ENCODE measurements at regions not wholly inside any gene's neighbourhood (a gene's known extent, or its start where the extent isn't known, plus 50 kb on each side); places are given as distances from the start of the nearest gene placed in this dataset.

- intact Hi-C loops (cut with micrococcal nuclease; ENCODE audit: unreplicated experiment) (no loop called here), in situ Hi-C loops (cut with HindIII; ENCODE audit: extremely low pct_ligation_motif_present, low pct_unique_long_range_greater_than_20kb) (no loop called here)
- Histone ChIP-seq H3K27me3 (ENCODE audit: control insufficient read depth in 1 of 2, insufficient read depth in 2 of 2, low read length in 2 of 2) (peaks cover 0 to 5% of the 10 kb centered on the region in 2 experiments; a peak in 1 of 5 replicates), H4K20me1 (ENCODE audit: insufficient read depth, low read length) (no peaks in the 10 kb centered on the region), H3K4me1 (ENCODE audit: insufficient read depth, low read length) (no peaks in the 10 kb centered on the region), H3K9me3 (ENCODE audit: low read length) (no peaks in the 10 kb centered on the region), H3K4me3 (replicated peaks in 1 of 3; ENCODE audit: insufficient read depth in 1 of 3, low read depth in 2 of 3, low read length in 3 of 3) (no peak overlapping the region), H3K79me2 (ENCODE audit: insufficient read depth, low read length) (no peaks in the 10 kb centered on the region), H3K36me3 (replicated peaks in 1 of 2; ENCODE audit: control insufficient read depth in 1 of 2, insufficient read depth in 2 of 2, low read length in 2 of 2) (no peaks in the 10 kb centered on the region), H3K27ac (ENCODE audit: extremely low read length, insufficient read depth, low read length) (no peak overlapping the region), H2AFZ (ENCODE audit: low read length) (no peak overlapping the region), H3K9ac (ENCODE audit: insufficient read depth, low read depth, low read length) (no peak overlapping the region), H3K4me2 (ENCODE audit: low read depth, low read length) (no peak overlapping the region)
- no peak for ATAC-seq
- ChIA-PET CTCF (ENCODE audit: low intra/inter-chr PET ratio, low total read pairs) (no interaction called here), POLR2A (no interaction called here)
- BruUV-seq (replicated peaks) = no TSS peak
- TF ChIP-seq ZNF326 (CRISPR knock-in tag; IDR thresholded peaks at IDR 0.05; ENCODE audit: borderline replicate concordance) = no peak
- no peak for TF ChIP-seq NCOA5 (CRISPR knock-in tag; IDR thresholded peaks at IDR 0.05)
- TF ChIP-seq STAG1 (CRISPR knock-in tag; IDR thresholded peaks at IDR 0.05) = no peak
- TF ChIP-seq IRX3 (CRISPR knock-in tag; IDR thresholded peaks at IDR 0.05; ENCODE audit: borderline replicate concordance, low read depth) = no peak
- no peak for TF ChIP-seq ZNF530 (CRISPR knock-in tag; IDR thresholded peaks at IDR 0.05; ENCODE audit: low read depth)
- no peak for TF ChIP-seq SMARCC2 (IDR thresholded peaks at IDR 0.05)
- TF ChIP-seq MBD4 (IDR thresholded peaks at IDR 0.05; ENCODE audit: borderline replicate concordance, low read length) = no peak
- TF ChIP-seq SMAD9 (CRISPR knock-in tag; IDR thresholded peaks at IDR 0.05) = no peak
- TF ChIP-seq ATF1 (CRISPR knock-in tag; IDR thresholded peaks at IDR 0.05) = no peak
- TF ChIP-seq ZNF264 (CRISPR knock-in tag; IDR thresholded peaks at IDR 0.05) = no peak
- no peak for TF ChIP-seq ZNF280B (CRISPR knock-in tag; IDR thresholded peaks at IDR 0.05; ENCODE audit: borderline replicate concordance)
- no peak for FAIRE-seq
- DNase-seq (ENCODE audit: low spot score) = no peak
- WGBS (ENCODE audit: low lambda C conversion rate) = 47% methylated on average over 8 of the region's 8 CpGs
Observed at GRCh38 chr15:77688266-77688665, 55.6 kb upstream of the LINGO1 start.
